Endothelial cell of umbilical vein (primary cell): ENCODE measurements at regions not wholly inside any gene's neighbourhood (a gene's known extent, or its start where the extent isn't known, plus 50 kb on each side); places are given as distances from the start of the nearest gene placed in this dataset.

Experiments used
- BruUV-seq: library from RNA; stranded (reverse); fragments of 400-500 nt; replicated peaks from 2 replicates; lab custom pipeline; 2021; lab: Mats Ljungman, UMichigan
- CTCF ChIA-PET: fragments of 300-600, 350-600 bp; sonication (Branson Sonifier 250); formaldehyde crosslinking; loops from one replicate; lab custom pipeline; 2021; ENCODE audit warnings: antibody characterized with exemption, inconsistent platforms; lab: Charles Lee
- POLR2A ChIA-PET: fragments of 300-600, 350-600 bp; sonication (Branson Sonifier 250); formaldehyde crosslinking; loops from one replicate; lab custom pipeline; 2021; ENCODE audit warnings: antibody characterized with exemption, inconsistent platforms; lab: Charles Lee
- DNase-seq: peaks from one replicate; pipeline ENCODE4 v3.0.0-alpha.2; 2011; ENCODE audit warnings: low read depth, low spot score
- FAIRE-seq: peaks from 2 replicates; lab custom pipeline; 2011; peaks lifted over from hg19 to GRCh38; lab: Jason Lieb, UNC
- H2AFZ ChIP-seq: 2 replicates; pipeline ENCODE4 v1.6.0; 2012; ENCODE audit warnings: low read depth, low read length, control low read depth, inconsistent platforms
- H3K27ac ChIP-seq: 2 replicates; pipeline ENCODE4 v1.5.1; 2011; ENCODE audit warnings: low read depth, mild to moderate bottlenecking, control low read depth, low read length, moderate library complexity; ENCODE audit not compliant: insufficient read depth
- H3K27me3 ChIP-seq, 2 experiments: 2 replicates each; pipeline versions ENCODE4 v1.6.0 to v1.6.1; 2011; ENCODE audit warnings: low read length in 2 of 2, mixed read lengths in 1 of 2; ENCODE audit not compliant: control insufficient read depth in 2 of 2, insufficient read depth in 2 of 2
- H3K36me3 ChIP-seq, 2 experiments: 2 replicates in 1 of 2; 3 replicates in 1 of 2; pipeline ENCODE4 v1.5.1; 2011; ENCODE audit warnings: low read length in 2 of 2, mild to moderate bottlenecking in 1 of 2, moderate library complexity in 1 of 2; ENCODE audit not compliant: control insufficient read depth in 2 of 2, insufficient read depth in 2 of 2; ENCODE audit errors: extremely low read depth in 1 of 2
- H3K4me1 ChIP-seq: 3 replicates; pipeline ENCODE4 v1.5.1; 2011; ENCODE audit warnings: mild to moderate bottlenecking, low read length; ENCODE audit not compliant: control insufficient read depth, insufficient read depth; ENCODE audit errors: extremely low read depth
- H3K4me2 ChIP-seq: 2 replicates; pipeline ENCODE4 v1.6.1; 2011; ENCODE audit warnings: low read length, control low read depth, mixed read lengths; ENCODE audit not compliant: insufficient read depth
- H3K4me3 ChIP-seq, 3 experiments: fragments of 200-600 bp in 1 of 3; sonication (generic), shearing (Covaris generic) in 1 of 3; replicated peaks in 1 of 3; 2 replicates each; pipeline ENCODE4 v1.5.1; 2011 to 2016; ENCODE audit warnings: control low read depth in 3 of 3, low read length in 3 of 3, mild to moderate bottlenecking in 2 of 3, inconsistent platforms in 1 of 3, low read depth in 1 of 3, moderate library complexity in 1 of 3; ENCODE audit not compliant: insufficient read depth in 1 of 3
- H3K79me2 ChIP-seq: 2 replicates; pipeline ENCODE4 v1.6.0; 2012; ENCODE audit warnings: low read length, inconsistent platforms; ENCODE audit not compliant: control insufficient read depth, insufficient read depth
- H3K9ac ChIP-seq: replicated peaks from 2 replicates; pipeline ENCODE3; 2011; ENCODE audit warnings: low read length, control low read depth; ENCODE audit not compliant: insufficient read depth; ENCODE audit errors: extremely low read depth
- H3K9me1 ChIP-seq: replicated peaks from 3 replicates; pipeline ENCODE4 v1.6.0; 2011; ENCODE audit warnings: mild to moderate bottlenecking, low read length; ENCODE audit not compliant: control insufficient read depth, insufficient read depth; ENCODE audit errors: extremely low read depth
- H3K9me3 ChIP-seq: replicated peaks from 2 replicates; pipeline ENCODE4 v1.5.1; 2012; ENCODE audit warnings: low read length, inconsistent platforms; ENCODE audit not compliant: control insufficient read depth, insufficient read depth
- H4K20me1 ChIP-seq: replicated peaks from 2 replicates; pipeline ENCODE3; 2011; ENCODE audit warnings: mild to moderate bottlenecking, low read length; ENCODE audit not compliant: control insufficient read depth, insufficient read depth; ENCODE audit errors: extremely low read depth
- EZH2 ChIP-seq: IDR thresholded peaks from 2 replicates; pipeline ENCODE4 v1.6.1; 2012; ENCODE audit warnings: borderline replicate concordance, low read depth, mild to moderate bottlenecking, moderate library complexity, low read length, inconsistent platforms; ENCODE audit not compliant: severe bottlenecking
- FOS ChIP-seq: IDR thresholded peaks from 2 replicates; pipeline ENCODE4 v1.6.1; 2011; ENCODE audit warnings: mild to moderate bottlenecking, low read length, moderate library complexity, borderline replicate concordance; ENCODE audit not compliant: insufficient read depth
- GATA2 ChIP-seq: IDR thresholded peaks from 2 replicates; pipeline ENCODE4 v1.7.0; 2011; ENCODE audit warnings: low read depth, mild to moderate bottlenecking, moderate library complexity, mixed read lengths, low read length; ENCODE audit not compliant: insufficient read length, insufficient read depth
- JUN ChIP-seq: IDR thresholded peaks from 2 replicates; pipeline ENCODE4 v1.6.1; 2011; ENCODE audit warnings: borderline replicate concordance, low read depth; ENCODE audit not compliant: insufficient read length, insufficient read depth
- MYC ChIP-seq: IDR thresholded peaks from one replicate; pipeline ENCODE4 v1.6.1; 2011; ENCODE audit warnings: mild to moderate bottlenecking, low read depth, low read length
- POLR2A ChIP-seq: IDR thresholded peaks from 2 replicates; pipeline ENCODE4 v1.6.1; 2012; ENCODE audit warnings: low read depth, mild to moderate bottlenecking, control low read depth, low read length
- POLR2AphosphoS5 ChIP-seq: IDR thresholded peaks from 2 replicates; pipeline ENCODE4 v1.6.1; 2012; ENCODE audit warnings: low read depth, mild to moderate bottlenecking, control low read depth, low read length, moderate library complexity; ENCODE audit not compliant: insufficient read depth
- dilution Hi-C: fragments of 300-500 bp; cut with MboI; formaldehyde crosslinking; loops from one replicate; pipeline ENCODE4 v1.15.0; 2019; ENCODE audit warnings: low sequenced_read_pairs; ENCODE audit not compliant: extremely low pct_ligation_motif_present
- intact Hi-C: fragments of 100-400 bp; cut with micrococcal nuclease; formaldehyde crosslinking; loops from one replicate; pipeline ENCODE4 v1.10.0; 2022
- TF ChIP-seq, protein P1 (sequence below): IDR thresholded peaks from 2 replicates; pipeline ENCODE4 v1.6.1; 2011; ENCODE audit not compliant: insufficient read depth, insufficient read length
- TF ChIP-seq, protein P2 (sequence below), 2 donors: IDR thresholded peaks; 1 replicate in 1 of 2; 2 replicates in 1 of 2; pipeline ENCODE4 v1.5.1; 2011; ENCODE audit warnings: low read length in 2 of 2, mild to moderate bottlenecking in 2 of 2, moderate library complexity in 2 of 2, control low read depth in 1 of 2, inconsistent platforms in 1 of 2, low read depth in 1 of 2; ENCODE audit not compliant: insufficient read depth in 1 of 2; ENCODE audit errors: extremely low read depth in 1 of 2

DNA sequence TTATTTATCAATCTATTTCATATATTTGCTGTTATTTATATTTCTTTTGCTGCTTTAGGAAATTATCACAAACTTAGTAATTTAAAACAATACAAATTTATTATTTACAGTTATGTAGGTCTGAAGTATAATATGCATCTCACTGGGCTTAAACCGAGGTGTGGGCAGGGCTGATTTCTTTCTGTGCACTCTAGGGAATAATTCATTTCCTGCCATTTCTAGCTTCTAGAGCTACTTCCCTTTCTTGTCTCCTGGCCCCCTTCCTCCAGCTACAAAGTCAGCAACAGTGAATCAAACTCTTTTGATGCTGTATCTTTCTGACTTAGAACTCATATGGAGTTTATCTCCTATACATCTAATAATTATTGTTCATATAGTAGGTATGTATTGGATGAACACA, 303.5 kb upstream of the ARSJ start:
- H3K27ac ChIP-seq: no peak overlapping the region
- no peaks in the 10 kb centered on the region for H3K27me3 ChIP-seq
- H3K4me3 ChIP-seq: no peak overlapping the region
- DNase-seq: no peak
- H4K20me1 ChIP-seq: no peaks in the 10 kb centered on the region
- H3K4me2 ChIP-seq: no peak overlapping the region
- dilution Hi-C loops (no loop called here), intact Hi-C loops (no loop called here)
- TF ChIP-seq GATA2 (no peak), MYC (no peak), POLR2AphosphoS5 (no peak), JUN (no peak), POLR2A (no peak), EZH2 (no peak), FOS (no peak)
- TF ChIP-seq, protein P1, sequence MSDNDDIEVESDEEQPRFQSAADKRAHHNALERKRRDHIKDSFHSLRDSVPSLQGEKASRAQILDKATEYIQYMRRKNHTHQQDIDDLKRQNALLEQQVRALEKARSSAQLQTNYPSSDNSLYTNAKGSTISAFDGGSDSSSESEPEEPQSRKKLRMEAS: no peak
- TF ChIP-seq, protein P2, sequence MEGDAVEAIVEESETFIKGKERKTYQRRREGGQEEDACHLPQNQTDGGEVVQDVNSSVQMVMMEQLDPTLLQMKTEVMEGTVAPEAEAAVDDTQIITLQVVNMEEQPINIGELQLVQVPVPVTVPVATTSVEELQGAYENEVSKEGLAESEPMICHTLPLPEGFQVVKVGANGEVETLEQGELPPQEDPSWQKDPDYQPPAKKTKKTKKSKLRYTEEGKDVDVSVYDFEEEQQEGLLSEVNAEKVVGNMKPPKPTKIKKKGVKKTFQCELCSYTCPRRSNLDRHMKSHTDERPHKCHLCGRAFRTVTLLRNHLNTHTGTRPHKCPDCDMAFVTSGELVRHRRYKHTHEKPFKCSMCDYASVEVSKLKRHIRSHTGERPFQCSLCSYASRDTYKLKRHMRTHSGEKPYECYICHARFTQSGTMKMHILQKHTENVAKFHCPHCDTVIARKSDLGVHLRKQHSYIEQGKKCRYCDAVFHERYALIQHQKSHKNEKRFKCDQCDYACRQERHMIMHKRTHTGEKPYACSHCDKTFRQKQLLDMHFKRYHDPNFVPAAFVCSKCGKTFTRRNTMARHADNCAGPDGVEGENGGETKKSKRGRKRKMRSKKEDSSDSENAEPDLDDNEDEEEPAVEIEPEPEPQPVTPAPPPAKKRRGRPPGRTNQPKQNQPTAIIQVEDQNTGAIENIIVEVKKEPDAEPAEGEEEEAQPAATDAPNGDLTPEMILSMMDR (IDR thresholded peaks at IDR 0.05; ENCODE audit: extremely low read depth in 1 of 2, insufficient read depth in 1 of 2, low read depth in 1 of 2, low read length in 2 of 2): no peak
- no peaks in the 10 kb centered on the region for H3K9me3 ChIP-seq
- no TSS peak for BruUV-seq
- ChIA-PET POLR2A (no interaction called here), CTCF (no interaction called here)
- H3K79me2 ChIP-seq: no peaks in the 10 kb centered on the region
- no peak overlapping the region for H2AFZ ChIP-seq
- no peaks in the 10 kb centered on the region for H3K36me3 ChIP-seq
- H3K9me1 ChIP-seq: no peaks in the 10 kb centered on the region
- FAIRE-seq: no peak
- no peak overlapping the region for H3K9ac ChIP-seq
- H3K4me1 ChIP-seq: no peaks in the 10 kb centered on the region
